NT2/D1 (cell line): ENCODE measurements at regions not wholly inside any gene's neighbourhood (a gene's known extent, or its start where the extent isn't known, plus 50 kb on each side); places are given as distances from the start of the nearest gene placed in this dataset.
"Not testable (repeated sequence)": the region's sequence is repeated elsewhere in the genome, so short reads cannot be mapped to it uniquely, and the experiment has no call there.

ENCODE experiments used
- SUZ12 ChIP-seq: IDR thresholded peaks from 2 replicates; pipeline ENCODE4 v1.6.1; 2011; ENCODE audit not compliant: insufficient read length, insufficient read depth; ENCODE audit errors: extremely low read depth
- YY1 ChIP-seq: IDR thresholded peaks from 2 replicates; pipeline ENCODE4 v1.6.1; 2011; ENCODE audit not compliant: insufficient read length, insufficient read depth
- ZNF274 ChIP-seq: IDR thresholded peaks from 2 replicates; pipeline ENCODE4 v1.6.1; 2011; ENCODE audit warnings: mild to moderate bottlenecking, low read depth, low read length

GRCh38 chr2:47690706-47691325, 92.1 kb upstream of the MSH6 start:
- not testable (repeated sequence) for TF ChIP-seq YY1, ZNF274, SUZ12
